Endodermal cell (in vitro differentiated cells): ENCODE measurements at regions not wholly inside any gene's neighbourhood (a gene's known extent, or its start where the extent isn't known, plus 50 kb on each side); places are given as distances from the start of the nearest gene placed in this dataset.

Experiments
- DNase-seq: peaks from one replicate; pipeline ENCODE4 v3.0.0-alpha.2; 2017
- H3K27ac ChIP-seq: 2 replicates; pipeline ENCODE4 v1.5.1; 2013; ENCODE audit warnings: mild to moderate bottlenecking, low read depth, low read length, moderate library complexity
- H3K27me3 ChIP-seq: 2 replicates; pipeline ENCODE4 v1.6.1; 2013; ENCODE audit warnings: mild to moderate bottlenecking, low read length, moderate library complexity; ENCODE audit not compliant: insufficient read depth, control insufficient read depth, poor library complexity, severe bottlenecking
- H3K36me3 ChIP-seq: 2 replicates; pipeline ENCODE4 v1.7.0; 2013; ENCODE audit warnings: mild to moderate bottlenecking, low read length, moderate library complexity; ENCODE audit not compliant: control insufficient read depth, insufficient read depth
- H3K4me1 ChIP-seq: one replicate; pipeline ENCODE4 v1.7.0; 2013; ENCODE audit warnings: low read length; ENCODE audit not compliant: control insufficient read depth, insufficient read depth
- H3K4me3 ChIP-seq: 2 replicates; pipeline ENCODE4 v1.5.1; 2013; ENCODE audit warnings: mild to moderate bottlenecking, low read length, moderate library complexity
- H3K9ac ChIP-seq: 2 replicates; pipeline ENCODE4 v1.6.1; 2013; ENCODE audit warnings: mild to moderate bottlenecking, low read length, moderate library complexity; ENCODE audit not compliant: poor library complexity, severe bottlenecking; ENCODE audit errors: extremely low read depth
- H3K9me3 ChIP-seq: 2 replicates; pipeline ENCODE4 v1.6.1; 2013; ENCODE audit warnings: mild to moderate bottlenecking, low read length, moderate library complexity; ENCODE audit not compliant: control insufficient read depth
- H3K27ac Mint-ChIP-seq: 2 replicates; pipeline ENCODE4 v1.8.0; 2020; ENCODE audit warnings: mixed read lengths
- H3K27me3 Mint-ChIP-seq: 2 replicates; pipeline ENCODE4 v1.8.0; 2021; ENCODE audit warnings: mild to moderate bottlenecking, mixed read lengths; ENCODE audit not compliant: insufficient read depth
- H3K36me3 Mint-ChIP-seq: 2 replicates; pipeline ENCODE4 v1.8.0; 2020; ENCODE audit warnings: low read depth, mixed read lengths
- H3K4me1 Mint-ChIP-seq: 2 replicates; pipeline ENCODE4 v1.8.0; 2020; ENCODE audit warnings: mixed read lengths
- H3K4me3 Mint-ChIP-seq: 2 replicates; pipeline ENCODE4 v1.8.0; 2020; ENCODE audit warnings: mild to moderate bottlenecking, moderate library complexity, mixed read lengths
- H3K9me3 Mint-ChIP-seq: 2 replicates; pipeline ENCODE4 v1.8.0; 2020; ENCODE audit warnings: mild to moderate bottlenecking, mixed read lengths
- WGBS, 2 experiments: methylation state at CpG; one replicate each; pipeline versions ENCODE4 v1.1.5 to v1.1.7; 2013; ENCODE audit warnings: missing lambda C conversion rate in 2 of 2, mixed read lengths in 1 of 2; ENCODE audit not compliant: insufficient coverage in 1 of 2, insufficient read length in 1 of 2; 5-methylcytosine and 5-hydroxymethylcytosine counted together
- TF ChIP-seq, protein P1 (sequence below): fragments of 200-600 bp; sonication (generic); conservative IDR thresholded peaks from 2 replicates; pipeline ENCODE4 v1.5.0; 2021; ENCODE audit warnings: antibody characterized with exemption, mild to moderate bottlenecking

DNA sequence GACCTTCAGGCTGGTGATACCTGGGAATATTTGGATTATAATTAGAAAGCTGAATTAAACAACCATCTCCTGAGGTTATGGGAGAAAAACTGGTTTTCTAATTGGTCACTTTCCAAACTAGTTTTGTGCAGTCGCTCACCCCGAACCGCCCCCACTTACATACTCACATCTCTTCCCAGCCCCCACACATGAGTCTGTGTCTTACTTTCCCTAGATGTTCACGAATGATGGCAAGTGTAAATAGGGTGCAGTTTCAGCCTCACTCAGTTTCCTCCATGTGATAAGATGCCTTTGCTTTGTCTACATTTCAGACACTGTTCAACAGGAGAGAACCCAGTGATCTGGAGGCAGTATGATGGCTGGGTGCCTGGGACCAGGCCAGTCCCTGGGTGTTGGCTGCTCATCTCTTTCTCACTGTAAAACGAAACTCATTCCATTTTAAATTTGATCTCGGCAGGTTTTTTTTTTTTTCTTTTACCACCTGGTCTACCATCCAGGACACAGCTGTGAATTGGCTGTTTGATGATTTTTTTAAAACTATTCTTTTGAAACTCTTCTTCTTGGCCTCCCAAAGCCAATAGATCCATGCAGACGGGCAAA lies 164.3 kb upstream of the RAB4A start:
- no peaks in the 10 kb centered on the region for H3K36me3 Mint-ChIP-seq
- H3K27ac Mint-ChIP-seq, result no peak overlapping the region
- peak; percentile 20 for DNase-seq
- Histone ChIP-seq H3K9me3 (peaks cover 7% of the 10 kb centered on the region), H3K4me3 (no peak overlapping the region), H3K4me1 (peaks cover 5% of the 10 kb centered on the region), H3K9ac (no peak overlapping the region), H3K36me3 (no peaks in the 10 kb centered on the region), H3K27me3 (no peaks in the 10 kb centered on the region), H3K27ac (no peak overlapping the region)
- peaks cover 2% of the 10 kb centered on the region for H3K9me3 Mint-ChIP-seq
- peaks cover 19% of the 10 kb centered on the region for H3K4me1 Mint-ChIP-seq
- 94 to 100% methylated on average over 2 to 7 of the region's 7 CpGs for WGBS, 2 experiments
- H3K27me3 Mint-ChIP-seq, result no peaks in the 10 kb centered on the region
- TF ChIP-seq, protein P1, sequence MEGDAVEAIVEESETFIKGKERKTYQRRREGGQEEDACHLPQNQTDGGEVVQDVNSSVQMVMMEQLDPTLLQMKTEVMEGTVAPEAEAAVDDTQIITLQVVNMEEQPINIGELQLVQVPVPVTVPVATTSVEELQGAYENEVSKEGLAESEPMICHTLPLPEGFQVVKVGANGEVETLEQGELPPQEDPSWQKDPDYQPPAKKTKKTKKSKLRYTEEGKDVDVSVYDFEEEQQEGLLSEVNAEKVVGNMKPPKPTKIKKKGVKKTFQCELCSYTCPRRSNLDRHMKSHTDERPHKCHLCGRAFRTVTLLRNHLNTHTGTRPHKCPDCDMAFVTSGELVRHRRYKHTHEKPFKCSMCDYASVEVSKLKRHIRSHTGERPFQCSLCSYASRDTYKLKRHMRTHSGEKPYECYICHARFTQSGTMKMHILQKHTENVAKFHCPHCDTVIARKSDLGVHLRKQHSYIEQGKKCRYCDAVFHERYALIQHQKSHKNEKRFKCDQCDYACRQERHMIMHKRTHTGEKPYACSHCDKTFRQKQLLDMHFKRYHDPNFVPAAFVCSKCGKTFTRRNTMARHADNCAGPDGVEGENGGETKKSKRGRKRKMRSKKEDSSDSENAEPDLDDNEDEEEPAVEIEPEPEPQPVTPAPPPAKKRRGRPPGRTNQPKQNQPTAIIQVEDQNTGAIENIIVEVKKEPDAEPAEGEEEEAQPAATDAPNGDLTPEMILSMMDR, result no peak
- no peak overlapping the region for H3K4me3 Mint-ChIP-seq

DNA sequence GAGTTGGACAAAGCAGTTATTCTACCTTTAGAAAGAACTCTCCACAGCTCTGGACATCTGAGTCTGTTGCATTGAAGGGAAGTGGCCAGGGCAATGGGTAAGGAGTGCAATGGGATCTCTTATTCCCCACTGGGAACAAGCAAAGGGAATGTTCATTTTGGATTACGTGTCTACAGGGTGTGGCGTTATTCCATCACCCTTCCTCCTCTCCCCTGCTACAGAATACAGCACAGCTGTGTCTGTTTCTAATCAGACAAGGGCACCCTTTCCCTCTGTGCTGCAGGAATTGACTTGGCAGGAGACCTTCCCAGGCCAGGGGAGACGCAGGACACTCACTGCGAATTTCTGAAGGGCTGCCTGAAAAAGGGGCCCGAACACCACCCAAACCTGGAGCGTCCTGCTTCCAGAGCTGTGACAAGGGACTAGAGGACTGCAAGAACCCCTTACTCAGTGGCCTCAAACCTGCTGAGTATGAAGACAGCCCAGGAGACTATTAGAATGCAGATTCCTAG lies 163.6 kb upstream of the RAB4A start:
- Mint-ChIP-seq H3K4me3 (no peak overlapping the region), H3K4me1 (peaks cover 16% of the 10 kb centered on the region), H3K27ac (no peak overlapping the region), H3K9me3 (peaks cover 2% of the 10 kb centered on the region), H3K36me3 (no peaks in the 10 kb centered on the region), H3K27me3 (no peaks in the 10 kb centered on the region)
- no peak overlapping the region for H3K4me3 ChIP-seq
- 93 to 98% methylated on average over 4 to 6 of the region's 6 CpGs for WGBS, 2 experiments
- no peaks in the 10 kb centered on the region for H3K27me3 ChIP-seq
- DNase-seq, result peak; percentile 35
- no peaks in the 10 kb centered on the region for H3K36me3 ChIP-seq
- peaks cover 7% of the 10 kb centered on the region for H3K9me3 ChIP-seq
- TF ChIP-seq, protein P1, result no peak
- H3K27ac ChIP-seq, result no peak overlapping the region
- H3K9ac ChIP-seq, result no peak overlapping the region
- peaks cover 5% of the 10 kb centered on the region for H3K4me1 ChIP-seq

DNA sequence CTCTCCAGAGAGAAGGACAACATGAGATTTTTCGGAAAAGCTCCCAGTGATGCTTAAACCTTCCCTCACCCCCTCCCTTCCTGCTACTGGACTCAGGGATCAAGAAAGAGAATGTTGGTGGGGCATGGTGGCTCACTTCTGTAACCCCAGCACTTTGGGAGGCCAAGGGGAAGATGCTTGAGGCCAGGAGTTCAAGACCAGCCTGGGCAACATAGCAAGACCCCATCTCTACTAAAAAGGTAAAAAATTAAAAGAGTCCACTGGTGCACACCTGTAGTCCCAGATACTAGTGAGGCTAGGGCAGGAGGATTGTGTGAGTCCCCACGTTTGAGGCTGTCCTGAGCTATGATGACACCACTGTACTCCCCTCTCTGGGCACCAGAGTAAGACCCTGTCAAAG lies 162.9 kb upstream of the RAB4A start:
- no peak overlapping the region for H3K9ac ChIP-seq
- 38 to 68% methylated on average over 1 to 2 of the region's 2 CpGs for WGBS, 2 experiments
- no peak overlapping the region for H3K4me3 Mint-ChIP-seq
- H3K4me1 ChIP-seq, result peaks cover 5% of the 10 kb centered on the region
- H3K36me3 ChIP-seq, result no peaks in the 10 kb centered on the region
- peaks cover 2% of the 10 kb centered on the region for H3K9me3 Mint-ChIP-seq
- no peak overlapping the region for H3K4me3 ChIP-seq
- H3K27me3 ChIP-seq, result no peaks in the 10 kb centered on the region
- peaks cover 16% of the 10 kb centered on the region for H3K4me1 Mint-ChIP-seq
- no peaks in the 10 kb centered on the region for H3K36me3 Mint-ChIP-seq
- no peak for DNase-seq
- no peak overlapping the region for H3K27ac ChIP-seq
- no peak overlapping the region for H3K27ac Mint-ChIP-seq
- peaks cover 7% of the 10 kb centered on the region for H3K9me3 ChIP-seq
- TF ChIP-seq, protein P1, result no peak
- no peaks in the 10 kb centered on the region for H3K27me3 Mint-ChIP-seq
